ENCODE measurements at regions not wholly inside any gene's neighbourhood (a gene's known extent, or its start where the extent isn't known, plus 50 kb on each side); places are given as distances from the start of the nearest gene placed in this dataset.

GRCh38 chr20:19944772-19945459 is 72.2 kb upstream of the NAA20 start:
- no peaks in the 10 kb centered on the region for H3K4me1 ChIP-seq (ENCODE audit: control insufficient read depth, insufficient read depth, low read length, poor library complexity, severe bottlenecking)
- H3K27ac ChIP-seq (ENCODE audit: insufficient read depth, low read length, poor library complexity, severe bottlenecking), result no peak overlapping the region

GRCh38 chr20:19945732-19946670 is 71.2 kb upstream of the NAA20 start:
- Histone ChIP-seq H3K27ac (ENCODE audit: insufficient read depth, low read length, poor library complexity, severe bottlenecking) (no peak overlapping the region), H3K27me3 (ENCODE audit: control insufficient read depth, insufficient read depth, low read length) (no peaks in the 10 kb centered on the region), H3K9me3 (ENCODE audit: control insufficient read depth in 2 of 2, low read length in 2 of 2) (no peaks in the 10 kb centered on the region), H3K4me3 (ENCODE audit: low read depth, low read length) (no peak overlapping the region), H3K4me1 (ENCODE audit: control insufficient read depth, insufficient read depth, low read length, poor library complexity, severe bottlenecking) (no peaks in the 10 kb centered on the region), H3K36me3 (ENCODE audit: control insufficient read depth, insufficient read depth, low read length) (no peaks in the 10 kb centered on the region)
- H3K36me3 Mint-ChIP-seq, result no peaks in the 10 kb centered on the region
- DNase-seq (no peak), ATAC-seq (ENCODE audit: low read depth in 2 of 2) (no peak)
- H3K27ac Mint-ChIP-seq, result no peak overlapping the region
- peaks cover 19% of the 10 kb centered on the region for H3K27me3 Mint-ChIP-seq
- peaks cover 0 to under 1% (median 0%) of the 10 kb centered on the region in 7 donors for H3K9me3 Mint-ChIP-seq
- no peak overlapping the region for H3K4me3 Mint-ChIP-seq
- no peaks in the 10 kb centered on the region for H3K4me1 Mint-ChIP-seq

More at GRCh38 chr20:19944772-19945459, 72.2 kb upstream of the NAA20 start:
- Mint-ChIP-seq H3K9me3 (peaks cover 0 to 4% (median 0%) of the 10 kb centered on the region in 7 donors), H3K4me3 (no peak overlapping the region), H3K27me3 (peaks cover 19% of the 10 kb centered on the region), H3K27ac (no peak overlapping the region), H3K4me1 (no peaks in the 10 kb centered on the region), H3K36me3 (no peaks in the 10 kb centered on the region)
- Histone ChIP-seq H3K4me3 (ENCODE audit: low read depth, low read length) (no peak overlapping the region), H3K9me3 (ENCODE audit: control insufficient read depth in 2 of 2, low read length in 2 of 2) (no peaks in the 10 kb centered on the region), H3K27me3 (ENCODE audit: control insufficient read depth, insufficient read depth, low read length) (no peaks in the 10 kb centered on the region), H3K36me3 (ENCODE audit: control insufficient read depth, insufficient read depth, low read length) (no peaks in the 10 kb centered on the region)
- DNase-seq (no peak), ATAC-seq (ENCODE audit: low read depth in 2 of 2) (no peak)

GRCh38 chr20:19947611-19948264 is 69.4 kb upstream of the NAA20 start:
- Mint-ChIP-seq H3K27me3 (peaks cover 12% of the 10 kb centered on the region), H3K4me3 (no peak overlapping the region), H3K36me3 (no peaks in the 10 kb centered on the region), H3K4me1 (no peaks in the 10 kb centered on the region), H3K9me3 (no peaks in the 10 kb centered on the region), H3K27ac (no peak overlapping the region)
- no peak for ATAC-seq (ENCODE audit: low read depth in 2 of 2)
- Histone ChIP-seq H3K9me3 (ENCODE audit: control insufficient read depth in 2 of 2, low read length in 2 of 2) (no peaks in the 10 kb centered on the region), H3K4me3 (ENCODE audit: low read depth, low read length) (no peak overlapping the region), H3K27me3 (ENCODE audit: control insufficient read depth, insufficient read depth, low read length) (no peaks in the 10 kb centered on the region), H3K36me3 (ENCODE audit: control insufficient read depth, insufficient read depth, low read length) (no peaks in the 10 kb centered on the region), H3K27ac (ENCODE audit: insufficient read depth, low read length, poor library complexity, severe bottlenecking) (no peak overlapping the region), H3K4me1 (ENCODE audit: control insufficient read depth, insufficient read depth, low read length, poor library complexity, severe bottlenecking) (no peaks in the 10 kb centered on the region)
- DNase-seq, result no peak

- Mint-ChIP-seq H3K27ac (no peak overlapping the region), H3K4me1 (no peaks in the 10 kb centered on the region), H3K36me3 (no peaks in the 10 kb centered on the region), H3K4me3 (no peak overlapping the region), H3K27me3 (peaks cover 7% of the 10 kb centered on the region), H3K9me3 (no peaks in the 10 kb centered on the region)
- no peaks in the 10 kb centered on the region for H3K4me1 ChIP-seq (ENCODE audit: control insufficient read depth, insufficient read depth, low read length, poor library complexity, severe bottlenecking)
- no peaks in the 10 kb centered on the region for H3K9me3 ChIP-seq (ENCODE audit: control insufficient read depth in 2 of 2, low read length in 2 of 2)
- no peaks in the 10 kb centered on the region for H3K27me3 ChIP-seq (ENCODE audit: control insufficient read depth, insufficient read depth, low read length)
- no peak overlapping the region for H3K4me3 ChIP-seq (ENCODE audit: low read depth, low read length)
- DNase-seq, result no peak
- ATAC-seq (ENCODE audit: low read depth in 2 of 2), result no peak
- H3K27ac ChIP-seq (ENCODE audit: insufficient read depth, low read length, poor library complexity, severe bottlenecking), result no peak overlapping the region
- no peaks in the 10 kb centered on the region for H3K36me3 ChIP-seq (ENCODE audit: control insufficient read depth, insufficient read depth, low read length)
Measured at GRCh38 chr20:19949195-19949867, 67.8 kb upstream of the NAA20 start.

- Mint-ChIP-seq H3K27ac (no peak overlapping the region), H3K9me3 (no peaks in the 10 kb centered on the region), H3K36me3 (no peaks in the 10 kb centered on the region), H3K4me3 (no peak overlapping the region), H3K27me3 (peaks cover 7% of the 10 kb centered on the region), H3K4me1 (no peaks in the 10 kb centered on the region)
- H3K27ac ChIP-seq (ENCODE audit: insufficient read depth, low read length, poor library complexity, severe bottlenecking), result no peak overlapping the region
- no peaks in the 10 kb centered on the region for H3K27me3 ChIP-seq (ENCODE audit: control insufficient read depth, insufficient read depth, low read length)
- no peaks in the 10 kb centered on the region for H3K36me3 ChIP-seq (ENCODE audit: control insufficient read depth, insufficient read depth, low read length)
- H3K4me1 ChIP-seq (ENCODE audit: control insufficient read depth, insufficient read depth, low read length, poor library complexity, severe bottlenecking), result no peaks in the 10 kb centered on the region
- DNase-seq (no peak), ATAC-seq (ENCODE audit: low read depth in 2 of 2) (no peak)
- no peaks in the 10 kb centered on the region for H3K9me3 ChIP-seq (ENCODE audit: control insufficient read depth in 2 of 2, low read length in 2 of 2)
- no peak overlapping the region for H3K4me3 ChIP-seq (ENCODE audit: low read depth, low read length)
Measured at GRCh38 chr20:19950042-19950441, 67.1 kb upstream of the NAA20 start.

DNA sequence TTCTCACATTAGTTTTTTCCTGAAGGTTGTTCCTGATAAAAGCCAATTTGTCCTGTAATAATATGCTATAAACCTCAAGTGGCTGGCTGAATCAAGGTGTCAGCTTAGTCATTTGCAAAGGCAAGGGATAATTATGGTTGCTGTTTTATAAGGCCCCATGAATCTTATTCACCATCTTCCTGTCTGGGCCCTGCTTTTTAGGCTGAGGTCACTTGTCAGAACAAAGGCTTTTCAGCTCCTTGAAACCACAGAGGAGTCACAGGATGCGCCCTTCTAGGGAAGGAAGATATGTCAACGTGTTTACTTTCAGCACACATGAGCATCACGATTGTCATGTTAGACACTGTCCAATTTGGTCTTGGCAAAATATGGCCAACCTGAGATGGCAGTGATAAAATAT is 64.8 kb upstream of the NAA20 start:
- no peak overlapping the region for H3K27ac Mint-ChIP-seq
- H3K27me3 Mint-ChIP-seq, result no peaks in the 10 kb centered on the region
- H3K36me3 Mint-ChIP-seq, result no peaks in the 10 kb centered on the region
- Histone ChIP-seq H3K4me3 (ENCODE audit: low read depth, low read length) (no peak overlapping the region), H3K27ac (ENCODE audit: insufficient read depth, low read length, poor library complexity, severe bottlenecking) (no peak overlapping the region), H3K36me3 (ENCODE audit: control insufficient read depth, insufficient read depth, low read length) (no peaks in the 10 kb centered on the region), H3K9me3 (ENCODE audit: control insufficient read depth in 2 of 2, low read length in 2 of 2) (no peaks in the 10 kb centered on the region), H3K4me1 (ENCODE audit: control insufficient read depth, insufficient read depth, low read length, poor library complexity, severe bottlenecking) (no peaks in the 10 kb centered on the region), H3K27me3 (ENCODE audit: control insufficient read depth, insufficient read depth, low read length) (no peaks in the 10 kb centered on the region)
- no peaks in the 10 kb centered on the region for H3K4me1 Mint-ChIP-seq
- H3K9me3 Mint-ChIP-seq, result no peaks in the 10 kb centered on the region
- DNase-seq (no peak), ATAC-seq (ENCODE audit: low read depth in 2 of 2) (no peak)
- H3K4me3 Mint-ChIP-seq, result no peak overlapping the region

DNA sequence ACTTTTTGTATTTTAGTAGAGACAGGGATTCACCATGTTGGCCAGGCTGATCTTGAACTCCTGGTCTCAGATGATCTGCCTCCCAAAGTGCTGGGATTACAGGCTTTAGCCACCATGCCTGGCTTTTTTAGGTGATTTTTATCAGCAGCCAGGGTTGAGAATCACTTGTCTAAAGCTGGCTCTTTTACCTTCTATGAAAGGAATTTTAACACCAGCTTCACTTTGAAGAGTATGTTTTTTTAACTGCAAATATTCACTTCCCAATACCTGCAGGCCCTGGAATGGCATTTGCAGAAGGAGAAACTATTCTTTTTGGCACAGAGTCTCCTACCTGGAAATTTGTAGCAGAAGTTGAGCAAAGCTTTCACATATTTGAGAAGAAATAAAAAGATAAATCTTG is 63.6 kb upstream of the NAA20 start:
- H3K4me3 Mint-ChIP-seq, result no peak overlapping the region
- H3K27me3 Mint-ChIP-seq, result no peaks in the 10 kb centered on the region
- no peaks in the 10 kb centered on the region for H3K9me3 Mint-ChIP-seq
- H3K9me3 ChIP-seq (ENCODE audit: control insufficient read depth in 2 of 2, low read length in 2 of 2), result no peaks in the 10 kb centered on the region
- H3K27me3 ChIP-seq (ENCODE audit: control insufficient read depth, insufficient read depth, low read length), result no peaks in the 10 kb centered on the region
- DNase-seq (no peak), ATAC-seq (ENCODE audit: low read depth in 2 of 2) (no peak)
- no peaks in the 10 kb centered on the region for H3K4me1 Mint-ChIP-seq
- no peaks in the 10 kb centered on the region for H3K36me3 ChIP-seq (ENCODE audit: control insufficient read depth, insufficient read depth, low read length)
- no peak overlapping the region for H3K27ac Mint-ChIP-seq
- no peaks in the 10 kb centered on the region for H3K36me3 Mint-ChIP-seq
- H3K4me1 ChIP-seq (ENCODE audit: control insufficient read depth, insufficient read depth, low read length, poor library complexity, severe bottlenecking), result no peaks in the 10 kb centered on the region
- H3K4me3 ChIP-seq (ENCODE audit: low read depth, low read length), result no peak overlapping the region
- H3K27ac ChIP-seq (ENCODE audit: insufficient read depth, low read length, poor library complexity, severe bottlenecking), result no peak overlapping the region
